HG03045 (cell line): ENCODE measurements at regions not wholly inside any gene's neighbourhood (a gene's known extent, or its start where the extent isn't known, plus 50 kb on each side); places are given as distances from the start of the nearest gene placed in this dataset.

Source experiments
- ATAC-seq: cut with Tn5 transposase; IDR thresholded peaks from one replicate; pipeline ENCODE4 v1.9.1; 2021; ENCODE audit warnings: mild to moderate bottlenecking, moderate library complexity; ENCODE audit not compliant: unreplicated experiment

- ATAC-seq, result no peak
Measured at GRCh38 chr1:217091561-217091960, 368.3 kb upstream of the ESRRG start.

DNA sequence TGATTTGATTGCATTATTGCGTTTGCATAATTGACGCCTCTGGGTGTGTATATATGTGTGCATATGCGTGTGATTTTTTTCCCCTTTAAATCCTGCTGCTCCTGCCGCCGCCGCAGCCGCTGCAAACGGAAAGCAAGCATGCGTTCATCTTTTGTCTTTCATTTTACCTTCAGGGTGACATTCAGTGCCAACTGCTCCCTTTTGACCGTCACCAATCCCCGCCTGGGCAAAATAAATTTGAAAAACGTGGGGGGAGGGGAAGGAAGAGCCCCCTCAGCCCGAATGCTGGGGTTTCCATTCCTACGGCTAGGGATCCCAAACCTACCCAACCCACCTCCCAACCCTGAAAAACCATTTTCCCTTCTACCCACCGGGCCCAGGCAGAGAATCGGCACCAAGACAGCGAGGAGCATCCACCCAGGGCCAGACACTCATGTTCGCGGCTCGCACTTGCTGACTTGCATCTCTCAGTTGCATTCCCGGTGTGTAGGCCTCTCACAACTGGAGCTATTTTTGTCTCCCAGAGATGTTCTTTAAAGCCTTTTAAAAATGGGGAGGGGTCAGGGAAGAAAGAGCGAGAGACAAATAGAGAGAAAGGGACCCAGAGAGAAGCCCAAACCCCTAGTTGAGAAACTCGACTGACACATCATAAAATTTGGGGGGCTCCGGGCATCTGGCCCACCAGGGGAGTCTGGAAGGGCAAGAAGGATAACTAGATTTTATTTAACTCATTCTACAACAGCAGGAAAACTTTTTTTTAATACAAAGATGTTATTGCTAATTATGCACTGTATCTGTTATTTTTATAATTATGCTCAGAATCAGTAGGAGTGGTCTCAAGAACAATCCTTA lies 367.1 kb upstream of the ESRRG start:
- no peak for ATAC-seq

- ATAC-seq, result no peak
Measured at GRCh38 chr1:217089361-217090014, 366.3 kb upstream of the ESRRG start.

DNA sequence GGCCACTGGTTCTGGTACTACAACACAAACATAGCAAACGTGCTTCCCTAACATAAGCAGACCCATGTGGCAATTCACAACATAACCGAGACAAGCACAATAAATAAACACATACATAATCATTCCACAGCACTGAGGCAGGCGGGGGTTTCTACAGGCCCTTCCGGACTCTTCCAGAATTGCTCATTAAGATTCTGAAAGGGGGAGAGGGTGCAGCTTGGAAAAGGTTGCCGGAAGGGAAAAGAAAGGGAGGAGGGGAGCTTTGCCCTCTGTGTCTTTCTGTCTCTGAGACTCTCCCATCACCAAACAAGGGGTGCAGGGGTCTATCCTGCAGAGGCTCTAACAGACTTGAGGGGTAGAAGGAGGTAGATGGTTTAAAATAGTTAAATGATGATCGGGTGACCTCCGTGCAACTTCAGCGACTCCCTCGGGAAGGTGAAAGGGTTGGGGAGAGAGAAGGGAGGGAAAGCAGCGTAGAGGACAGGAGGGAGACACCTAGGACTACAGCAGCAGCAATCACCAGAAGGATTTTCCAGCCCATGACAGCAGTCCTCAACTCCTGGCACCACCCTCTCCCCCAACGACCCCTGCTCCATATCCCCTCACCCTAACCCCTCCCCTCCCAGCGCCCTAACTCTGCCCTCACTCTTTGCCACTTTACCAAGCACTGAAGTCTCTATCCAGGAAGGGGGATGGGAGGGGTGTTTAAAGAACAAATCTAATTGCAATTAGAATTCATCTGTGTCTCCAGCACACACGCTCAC lies 365.5 kb upstream of the ESRRG start:
- no peak for ATAC-seq

- ATAC-seq, result no peak
Measured at GRCh38 chr1:217088011-217088410, 364.8 kb upstream of the ESRRG start.

GRCh38 chr1:217079584-217079983 lies 356.4 kb upstream of the ESRRG start:
- ATAC-seq, result no peak

GRCh38 chr1:217078959-217079358 lies 355.7 kb upstream of the ESRRG start:
- no peak for ATAC-seq

DNA sequence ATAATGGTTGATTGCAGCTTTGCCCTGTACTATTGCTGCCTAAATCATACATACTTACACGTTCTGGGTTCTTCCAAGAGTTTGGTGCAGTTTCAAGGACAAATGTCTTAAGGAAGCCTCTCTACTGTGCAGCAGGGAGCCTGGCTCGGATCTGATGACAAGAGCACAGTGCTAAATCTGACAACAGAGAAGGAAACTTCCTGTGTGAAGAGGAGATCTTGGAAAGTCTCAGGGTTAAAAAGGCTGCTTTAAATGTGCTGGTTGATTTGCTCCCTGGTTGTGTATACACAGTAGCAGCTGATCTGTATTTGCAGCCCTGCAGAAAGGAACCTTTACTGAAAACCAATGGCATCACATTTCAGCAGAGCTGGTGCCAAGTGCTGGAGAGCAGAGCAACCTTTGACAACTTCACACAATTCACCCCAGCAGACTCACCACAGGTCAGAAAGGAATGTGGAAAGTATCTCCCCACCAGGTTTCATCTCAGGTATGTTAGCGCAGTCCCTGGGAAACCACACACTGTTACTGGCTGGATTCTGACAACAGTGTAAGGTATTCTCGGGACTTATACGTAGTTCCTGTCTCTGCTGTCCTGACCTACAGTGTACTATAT lies 355.0 kb upstream of the ESRRG start:
- ATAC-seq, result no peak

DNA sequence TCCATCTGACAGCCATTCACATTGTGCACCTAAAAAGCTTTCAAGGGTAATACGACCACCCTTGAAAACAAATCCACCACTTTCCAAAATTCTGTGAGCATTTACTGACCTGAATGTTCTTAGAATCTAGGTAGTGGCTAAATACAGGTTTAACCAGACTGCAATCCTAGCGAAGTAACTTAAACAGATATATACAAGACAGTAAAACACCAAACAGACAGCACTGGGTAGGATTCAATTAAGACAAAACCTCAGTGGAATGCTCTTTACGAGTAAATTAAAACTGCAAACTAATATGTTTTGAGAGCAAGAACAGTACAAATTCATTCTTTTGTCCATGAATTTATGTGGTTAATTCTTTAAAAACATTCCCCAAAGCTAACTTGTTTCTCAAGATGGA lies 354.2 kb upstream of the ESRRG start:
- no peak for ATAC-seq

DNA sequence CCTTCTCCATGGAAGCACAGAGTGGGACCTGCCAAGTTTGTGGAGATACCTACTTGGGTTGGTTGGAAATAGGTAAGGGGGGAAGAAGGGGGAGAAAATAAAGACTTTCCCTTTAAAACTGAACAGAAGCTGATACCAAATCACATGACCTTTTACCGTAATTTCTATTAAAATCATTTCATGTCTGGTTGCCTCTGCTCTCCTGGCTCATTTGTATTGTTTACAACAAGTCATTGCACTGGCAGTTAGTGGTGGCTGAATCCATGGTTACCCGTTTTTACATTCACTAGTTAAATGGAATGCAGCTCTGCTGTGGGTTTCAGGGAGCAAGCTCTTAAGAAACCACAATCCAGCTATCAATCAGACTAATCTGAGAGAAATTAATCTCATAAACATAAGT lies 353.7 kb upstream of the ESRRG start:
- ATAC-seq, result no peak

- no peak for ATAC-seq
Measured at GRCh38 chr1:217072926-217073325, 349.7 kb upstream of the ESRRG start.

- ATAC-seq, result no peak
Measured at GRCh38 chr1:217067642-217068041, 344.4 kb upstream of the ESRRG start.

DNA sequence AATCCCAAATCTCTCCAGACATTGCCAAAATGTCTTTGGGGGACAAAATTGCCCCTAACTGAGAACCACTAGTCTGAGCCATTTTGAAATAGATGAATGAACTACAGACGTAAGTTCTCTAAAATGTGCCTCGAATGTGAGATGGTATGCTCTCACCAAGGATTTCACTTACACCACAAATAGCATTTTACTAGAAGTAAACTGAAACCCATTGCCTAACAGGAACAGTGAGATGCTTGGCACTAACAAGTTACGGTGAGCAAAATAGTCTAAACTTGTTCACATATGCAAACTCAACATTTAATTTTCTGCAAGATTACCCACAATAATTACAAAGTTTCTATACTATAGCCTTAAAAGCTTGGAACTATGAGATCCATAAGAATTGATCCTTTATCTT lies 343.6 kb upstream of the ESRRG start:
- ATAC-seq, result no peak

- no peak for ATAC-seq
Measured at GRCh38 chr1:217063172-217063908, 340.1 kb upstream of the ESRRG start.

GRCh38 chr1:217062586-217062985 lies 339.4 kb upstream of the ESRRG start:
- no peak for ATAC-seq

DNA sequence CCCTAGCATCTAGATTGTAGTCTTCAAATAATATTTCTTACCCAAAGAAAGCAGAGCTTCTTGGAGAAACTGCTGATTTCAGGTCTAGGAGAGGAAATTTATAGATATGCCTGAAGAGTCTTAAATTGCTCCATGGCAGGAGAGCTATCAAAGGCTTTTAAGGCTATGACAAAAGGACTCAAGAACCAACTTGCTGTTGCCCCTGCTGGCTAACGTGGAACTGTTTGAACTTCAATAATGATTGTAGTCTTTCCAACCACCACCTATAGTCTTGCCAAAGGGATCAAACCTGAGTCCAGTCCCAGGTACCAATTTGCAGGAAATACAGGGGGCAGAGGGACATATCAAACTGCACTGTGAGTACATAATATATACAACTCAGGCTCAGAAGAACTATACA lies 336.2 kb upstream of the ESRRG start:
- no peak for ATAC-seq

- ATAC-seq, result no peak
Measured at GRCh38 chr1:217053676-217054075, 330.4 kb upstream of the ESRRG start.

DNA sequence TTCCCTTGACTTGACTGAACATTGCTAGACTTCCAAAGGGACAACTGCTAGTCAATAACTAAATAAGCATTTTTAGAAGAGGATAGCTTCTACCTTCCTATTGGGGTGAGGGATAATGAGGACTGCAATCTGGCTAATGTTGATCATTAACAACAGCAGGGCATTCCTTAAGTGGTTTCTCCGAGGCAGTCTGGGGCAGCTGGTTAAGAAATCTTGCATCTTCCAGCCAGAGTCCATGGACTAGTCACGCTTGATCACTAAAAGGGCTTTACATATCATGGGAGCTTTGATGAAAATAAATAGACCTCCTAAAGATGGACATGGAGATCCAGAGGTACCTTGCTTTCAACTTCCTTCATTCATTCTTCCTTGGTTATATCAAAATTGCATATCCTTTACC lies 329.4 kb upstream of the ESRRG start:
- ATAC-seq, result no peak

DNA sequence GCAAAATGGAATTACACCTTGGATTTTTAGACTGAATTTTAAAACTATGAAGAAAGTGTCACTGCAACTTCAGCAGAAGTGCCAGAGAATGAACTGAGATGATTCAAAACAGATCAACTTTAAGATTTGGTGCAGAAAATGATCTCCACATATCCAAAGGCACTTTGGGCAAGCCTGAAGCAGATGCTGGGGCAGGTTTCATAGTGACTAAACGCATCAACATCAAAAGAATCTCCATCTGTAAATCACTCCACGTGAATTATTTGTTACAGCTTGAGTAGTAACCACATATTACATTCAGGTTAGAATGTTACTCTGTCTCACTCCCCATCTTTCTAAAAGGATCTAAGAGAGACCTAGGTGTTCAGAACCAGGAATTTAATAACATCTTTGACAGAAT lies 329.0 kb upstream of the ESRRG start:
- no peak for ATAC-seq

GRCh38 chr1:217049721-217050120 lies 326.5 kb upstream of the ESRRG start:
- ATAC-seq, result no peak

GRCh38 chr1:217049081-217049480 lies 325.9 kb upstream of the ESRRG start:
- ATAC-seq, result no peak
